ENCODE measurements at regions not wholly inside any gene's neighbourhood (a gene's known extent, or its start where the extent isn't known, plus 50 kb on each side); places are given as distances from the start of the nearest gene placed in this dataset.

GRCh38 chr4:84091266-84091665 is 407.8 kb downstream of the NKX6-1 start:
- TF ChIP-seq POLR2AphosphoS5 (IDR thresholded peaks at IDR 0.05; ENCODE audit: low read depth, low read length) (no peak), TAF1 (IDR thresholded peaks at IDR 0.05; ENCODE audit: borderline replicate concordance, insufficient read depth, low read length) (no peak), REST (IDR thresholded peaks at IDR 0.05; ENCODE audit: insufficient read depth in 1 of 2, low read depth in 2 of 2, low read length in 2 of 2) (no peak)

Measured in PFSK-1 (cell line).